GM23338 (cell line): ENCODE measurements at regions not wholly inside any gene's neighbourhood (a gene's known extent, or its start where the extent isn't known, plus 50 kb on each side); places are given as distances from the start of the nearest gene placed in this dataset.

Experiments
- CREB1 ChIP-seq: fragments of 250-450 bp; sonication (Bioruptor Pico); IDR thresholded peaks from 2 replicates; pipeline ENCODE4 v1.5.0; 2020; ENCODE audit warnings: low read depth, mild to moderate bottlenecking, moderate library complexity
- EZH2 ChIP-seq: fragments of 200-600 bp; sonication (generic); IDR thresholded peaks from one replicate; pipeline ENCODE4 v1.8.0; 2017; ENCODE audit warnings: antibody characterized with exemption, mild to moderate bottlenecking, low read depth; ENCODE audit not compliant: unreplicated experiment
- EZH2phosphoT487 ChIP-seq: fragments of 200-600 bp; sonication (generic); IDR thresholded peaks from one replicate; pipeline ENCODE4 v1.8.1; 2018; ENCODE audit warnings: antibody characterized with exemption; ENCODE audit not compliant: unreplicated experiment
- JUNB ChIP-seq: IDR thresholded peaks from one replicate; pipeline ENCODE4 v1.6.1; 2016; ENCODE audit warnings: antibody characterized with exemption; ENCODE audit not compliant: unreplicated experiment
- NANOG ChIP-seq: IDR thresholded peaks from 2 replicates; pipeline ENCODE4 v1.6.1; 2016; ENCODE audit warnings: antibody characterized with exemption, borderline replicate concordance
- POLR2AphosphoS5 ChIP-seq: IDR thresholded peaks from 2 replicates; pipeline ENCODE4 v1.6.1; 2016; ENCODE audit warnings: antibody characterized with exemption, low read depth
- STAT1 ChIP-seq: IDR thresholded peaks from one replicate; pipeline ENCODE4 v1.6.1; 2016; ENCODE audit warnings: antibody characterized with exemption; ENCODE audit not compliant: unreplicated experiment
- ZNF114 ChIP-seq: fragments of 250-450 bp; sonication (Bioruptor Pico); IDR thresholded peaks from 2 replicates; pipeline ENCODE4 v1.5.0; 2020; ENCODE audit warnings: mild to moderate bottlenecking, moderate library complexity
- ZNF331 ChIP-seq: fragments of 250-450 bp; sonication (Bioruptor Pico); IDR thresholded peaks from 2 replicates; pipeline ENCODE4 v1.5.0; 2020; ENCODE audit warnings: low read depth, mild to moderate bottlenecking, moderate library complexity
- TF ChIP-seq, protein P1 (sequence below), 2 experiments: fragments of 200-600 bp in 1 of 2; sonication (generic) in 1 of 2; conservative IDR thresholded peaks; 2 replicates each; pipeline versions ENCODE4 v1.5.1 to v1.6.1; 2016 to 2017; ENCODE audit warnings: antibody characterized with exemption in 2 of 2, low read depth in 2 of 2, mild to moderate bottlenecking in 2 of 2, moderate library complexity in 1 of 2
- TF ChIP-seq, protein P2 (sequence below): IDR thresholded peaks from one replicate; pipeline ENCODE4 v1.6.1; 2018; ENCODE audit warnings: antibody characterized with exemption; ENCODE audit not compliant: unreplicated experiment
- TF ChIP-seq, protein P3 (sequence below): fragments of 250-450 bp; sonication (Bioruptor Pico); IDR thresholded peaks from 2 replicates; pipeline ENCODE4 v1.5.0; 2020; ENCODE audit warnings: mild to moderate bottlenecking, moderate library complexity
- TF ChIP-seq, protein P4 (sequence below): IDR thresholded peaks from 2 replicates; pipeline ENCODE4 v1.6.1; 2016; ENCODE audit warnings: antibody characterized with exemption

DNA sequence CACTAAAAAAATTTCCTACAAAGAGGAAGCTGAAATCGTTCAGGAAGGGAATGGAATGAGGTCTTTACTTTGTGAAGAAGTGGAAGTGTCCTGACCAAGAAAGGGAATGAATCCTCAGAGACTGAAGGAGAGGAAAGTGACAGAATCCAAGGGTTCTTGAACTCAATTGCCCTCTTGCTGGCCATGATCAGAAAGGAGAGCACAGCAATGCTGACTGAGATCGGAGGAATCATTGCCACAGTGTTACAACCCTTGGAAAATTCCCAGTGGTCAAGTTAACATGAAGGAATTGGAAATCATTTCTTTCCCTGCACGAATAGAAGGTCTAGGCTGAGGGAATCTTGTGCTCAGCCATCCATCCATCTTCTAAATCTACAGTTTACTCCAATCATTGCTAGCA, 190.0 kb upstream of the NEIL3 start:
- TF ChIP-seq, protein P1, sequence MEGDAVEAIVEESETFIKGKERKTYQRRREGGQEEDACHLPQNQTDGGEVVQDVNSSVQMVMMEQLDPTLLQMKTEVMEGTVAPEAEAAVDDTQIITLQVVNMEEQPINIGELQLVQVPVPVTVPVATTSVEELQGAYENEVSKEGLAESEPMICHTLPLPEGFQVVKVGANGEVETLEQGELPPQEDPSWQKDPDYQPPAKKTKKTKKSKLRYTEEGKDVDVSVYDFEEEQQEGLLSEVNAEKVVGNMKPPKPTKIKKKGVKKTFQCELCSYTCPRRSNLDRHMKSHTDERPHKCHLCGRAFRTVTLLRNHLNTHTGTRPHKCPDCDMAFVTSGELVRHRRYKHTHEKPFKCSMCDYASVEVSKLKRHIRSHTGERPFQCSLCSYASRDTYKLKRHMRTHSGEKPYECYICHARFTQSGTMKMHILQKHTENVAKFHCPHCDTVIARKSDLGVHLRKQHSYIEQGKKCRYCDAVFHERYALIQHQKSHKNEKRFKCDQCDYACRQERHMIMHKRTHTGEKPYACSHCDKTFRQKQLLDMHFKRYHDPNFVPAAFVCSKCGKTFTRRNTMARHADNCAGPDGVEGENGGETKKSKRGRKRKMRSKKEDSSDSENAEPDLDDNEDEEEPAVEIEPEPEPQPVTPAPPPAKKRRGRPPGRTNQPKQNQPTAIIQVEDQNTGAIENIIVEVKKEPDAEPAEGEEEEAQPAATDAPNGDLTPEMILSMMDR (conservative IDR thresholded peaks at IDR 0.05; ENCODE audit: low read depth in 2 of 2): no peak
- no peak for TF ChIP-seq POLR2AphosphoS5
- TF ChIP-seq EZH2: no peak
- TF ChIP-seq, protein P2, sequence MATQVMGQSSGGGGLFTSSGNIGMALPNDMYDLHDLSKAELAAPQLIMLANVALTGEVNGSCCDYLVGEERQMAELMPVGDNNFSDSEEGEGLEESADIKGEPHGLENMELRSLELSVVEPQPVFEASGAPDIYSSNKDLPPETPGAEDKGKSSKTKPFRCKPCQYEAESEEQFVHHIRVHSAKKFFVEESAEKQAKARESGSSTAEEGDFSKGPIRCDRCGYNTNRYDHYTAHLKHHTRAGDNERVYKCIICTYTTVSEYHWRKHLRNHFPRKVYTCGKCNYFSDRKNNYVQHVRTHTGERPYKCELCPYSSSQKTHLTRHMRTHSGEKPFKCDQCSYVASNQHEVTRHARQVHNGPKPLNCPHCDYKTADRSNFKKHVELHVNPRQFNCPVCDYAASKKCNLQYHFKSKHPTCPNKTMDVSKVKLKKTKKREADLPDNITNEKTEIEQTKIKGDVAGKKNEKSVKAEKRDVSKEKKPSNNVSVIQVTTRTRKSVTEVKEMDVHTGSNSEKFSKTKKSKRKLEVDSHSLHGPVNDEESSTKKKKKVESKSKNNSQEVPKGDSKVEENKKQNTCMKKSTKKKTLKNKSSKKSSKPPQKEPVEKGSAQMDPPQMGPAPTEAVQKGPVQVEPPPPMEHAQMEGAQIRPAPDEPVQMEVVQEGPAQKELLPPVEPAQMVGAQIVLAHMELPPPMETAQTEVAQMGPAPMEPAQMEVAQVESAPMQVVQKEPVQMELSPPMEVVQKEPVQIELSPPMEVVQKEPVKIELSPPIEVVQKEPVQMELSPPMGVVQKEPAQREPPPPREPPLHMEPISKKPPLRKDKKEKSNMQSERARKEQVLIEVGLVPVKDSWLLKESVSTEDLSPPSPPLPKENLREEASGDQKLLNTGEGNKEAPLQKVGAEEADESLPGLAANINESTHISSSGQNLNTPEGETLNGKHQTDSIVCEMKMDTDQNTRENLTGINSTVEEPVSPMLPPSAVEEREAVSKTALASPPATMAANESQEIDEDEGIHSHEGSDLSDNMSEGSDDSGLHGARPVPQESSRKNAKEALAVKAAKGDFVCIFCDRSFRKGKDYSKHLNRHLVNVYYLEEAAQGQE: no peak
- TF ChIP-seq CREB1 (CRISPR knock-in tag): no peak
- no peak for TF ChIP-seq EZH2phosphoT487
- TF ChIP-seq ZNF114 (CRISPR knock-in tag): no peak
- TF ChIP-seq ZNF331: no peak
- TF ChIP-seq, protein P3, sequence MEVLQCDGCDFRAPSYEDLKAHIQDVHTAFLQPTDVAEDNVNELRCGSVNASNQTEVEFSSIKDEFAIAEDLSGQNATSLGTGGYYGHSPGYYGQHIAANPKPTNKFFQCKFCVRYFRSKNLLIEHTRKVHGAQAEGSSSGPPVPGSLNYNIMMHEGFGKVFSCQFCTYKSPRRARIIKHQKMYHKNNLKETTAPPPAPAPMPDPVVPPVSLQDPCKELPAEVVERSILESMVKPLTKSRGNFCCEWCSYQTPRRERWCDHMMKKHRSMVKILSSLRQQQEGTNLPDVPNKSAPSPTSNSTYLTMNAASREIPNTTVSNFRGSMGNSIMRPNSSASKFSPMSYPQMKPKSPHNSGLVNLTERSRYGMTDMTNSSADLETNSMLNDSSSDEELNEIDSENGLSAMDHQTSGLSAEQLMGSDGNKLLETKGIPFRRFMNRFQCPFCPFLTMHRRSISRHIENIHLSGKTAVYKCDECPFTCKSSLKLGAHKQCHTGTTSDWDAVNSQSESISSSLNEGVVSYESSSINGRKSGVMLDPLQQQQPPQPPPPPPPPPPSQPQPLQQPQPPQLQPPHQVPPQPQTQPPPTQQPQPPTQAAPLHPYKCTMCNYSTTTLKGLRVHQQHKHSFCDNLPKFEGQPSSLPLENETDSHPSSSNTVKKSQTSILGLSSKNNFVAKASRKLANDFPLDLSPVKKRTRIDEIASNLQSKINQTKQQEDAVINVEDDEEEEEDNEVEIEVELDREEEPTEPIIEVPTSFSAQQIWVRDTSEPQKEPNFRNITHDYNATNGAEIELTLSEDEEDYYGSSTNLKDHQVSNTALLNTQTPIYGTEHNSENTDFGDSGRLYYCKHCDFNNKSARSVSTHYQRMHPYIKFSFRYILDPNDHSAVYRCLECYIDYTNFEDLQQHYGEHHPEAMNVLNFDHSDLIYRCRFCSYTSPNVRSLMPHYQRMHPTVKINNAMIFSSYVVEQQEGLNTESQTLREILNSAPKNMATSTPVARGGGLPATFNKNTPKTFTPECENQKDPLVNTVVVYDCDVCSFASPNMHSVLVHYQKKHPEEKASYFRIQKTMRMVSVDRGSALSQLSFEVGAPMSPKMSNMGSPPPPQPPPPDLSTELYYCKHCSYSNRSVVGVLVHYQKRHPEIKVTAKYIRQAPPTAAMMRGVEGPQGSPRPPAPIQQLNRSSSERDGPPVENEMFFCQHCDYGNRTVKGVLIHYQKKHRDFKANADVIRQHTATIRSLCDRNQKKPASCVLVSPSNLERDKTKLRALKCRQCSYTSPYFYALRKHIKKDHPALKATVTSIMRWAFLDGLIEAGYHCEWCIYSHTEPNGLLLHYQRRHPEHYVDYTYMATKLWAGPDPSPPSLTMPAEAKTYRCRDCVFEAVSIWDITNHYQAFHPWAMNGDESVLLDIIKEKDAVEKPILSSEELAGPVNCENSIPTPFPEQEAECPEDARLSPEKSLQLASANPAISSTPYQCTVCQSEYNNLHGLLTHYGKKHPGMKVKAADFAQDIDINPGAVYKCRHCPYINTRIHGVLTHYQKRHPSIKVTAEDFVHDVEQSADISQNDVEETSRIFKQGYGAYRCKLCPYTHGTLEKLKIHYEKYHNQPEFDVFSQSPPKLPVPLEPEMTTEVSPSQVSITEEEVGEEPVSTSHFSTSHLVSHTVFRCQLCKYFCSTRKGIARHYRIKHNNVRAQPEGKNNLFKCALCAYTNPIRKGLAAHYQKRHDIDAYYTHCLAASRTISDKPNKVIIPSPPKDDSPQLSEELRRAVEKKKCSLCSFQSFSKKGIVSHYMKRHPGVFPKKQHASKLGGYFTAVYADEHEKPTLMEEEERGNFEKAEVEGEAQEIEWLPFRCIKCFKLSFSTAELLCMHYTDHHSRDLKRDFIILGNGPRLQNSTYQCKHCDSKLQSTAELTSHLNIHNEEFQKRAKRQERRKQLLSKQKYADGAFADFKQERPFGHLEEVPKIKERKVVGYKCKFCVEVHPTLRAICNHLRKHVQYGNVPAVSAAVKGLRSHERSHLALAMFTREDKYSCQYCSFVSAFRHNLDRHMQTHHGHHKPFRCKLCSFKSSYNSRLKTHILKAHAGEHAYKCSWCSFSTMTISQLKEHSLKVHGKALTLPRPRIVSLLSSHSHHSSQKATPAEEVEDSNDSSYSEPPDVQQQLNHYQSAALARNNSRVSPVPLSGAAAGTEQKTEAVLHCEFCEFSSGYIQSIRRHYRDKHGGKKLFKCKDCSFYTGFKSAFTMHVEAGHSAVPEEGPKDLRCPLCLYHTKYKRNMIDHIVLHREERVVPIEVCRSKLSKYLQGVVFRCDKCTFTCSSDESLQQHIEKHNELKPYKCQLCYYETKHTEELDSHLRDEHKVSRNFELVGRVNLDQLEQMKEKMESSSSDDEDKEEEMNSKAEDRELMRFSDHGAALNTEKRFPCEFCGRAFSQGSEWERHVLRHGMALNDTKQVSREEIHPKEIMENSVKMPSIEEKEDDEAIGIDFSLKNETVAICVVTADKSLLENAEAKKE (CRISPR knock-in tag): no peak
- no peak for TF ChIP-seq JUNB
- TF ChIP-seq, protein P4, sequence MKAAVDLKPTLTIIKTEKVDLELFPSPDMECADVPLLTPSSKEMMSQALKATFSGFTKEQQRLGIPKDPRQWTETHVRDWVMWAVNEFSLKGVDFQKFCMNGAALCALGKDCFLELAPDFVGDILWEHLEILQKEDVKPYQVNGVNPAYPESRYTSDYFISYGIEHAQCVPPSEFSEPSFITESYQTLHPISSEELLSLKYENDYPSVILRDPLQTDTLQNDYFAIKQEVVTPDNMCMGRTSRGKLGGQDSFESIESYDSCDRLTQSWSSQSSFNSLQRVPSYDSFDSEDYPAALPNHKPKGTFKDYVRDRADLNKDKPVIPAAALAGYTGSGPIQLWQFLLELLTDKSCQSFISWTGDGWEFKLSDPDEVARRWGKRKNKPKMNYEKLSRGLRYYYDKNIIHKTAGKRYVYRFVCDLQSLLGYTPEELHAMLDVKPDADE: no peak
- TF ChIP-seq STAT1: no peak
- TF ChIP-seq NANOG: no peak
